H1 (cell line): ENCODE measurements at regions not wholly inside any gene's neighbourhood (a gene's known extent, or its start where the extent isn't known, plus 50 kb on each side); places are given as distances from the start of the nearest gene placed in this dataset.

ENCODE experiments used
- CTCF ChIA-PET: fragments of 300-600 bp; sonication (Branson Sonifier 250); formaldehyde crosslinking; loops from one replicate; lab custom pipeline; 2021; ENCODE audit not compliant: partially characterized antibody; lab: Charles Lee
- POLR2A ChIA-PET: fragments of 300-600 bp; sonication (Branson Sonifier 250); formaldehyde crosslinking; loops from one replicate; lab custom pipeline; 2021; ENCODE audit warnings: inconsistent platforms; ENCODE audit not compliant: partially characterized antibody; lab: Charles Lee
- DNase-seq, 2 experiments: peaks; one replicate each; pipeline versions ENCODE4 v3.0.0 to v3.0.0-alpha.2; 2010 to 2022; ENCODE audit warnings: low spot score in 2 of 2, low read depth in 1 of 2, mixed read lengths in 1 of 2
- FAIRE-seq: peaks from 2 replicates; lab custom pipeline; 2011; peaks lifted over from hg19 to GRCh38; lab: Jason Lieb, UNC
- H2AFZ ChIP-seq: 2 replicates; pipeline ENCODE4 v1.8.1; 2012; ENCODE audit warnings: low read length, inconsistent platforms
- H2AK5ac ChIP-seq: 2 replicates; pipeline ENCODE4 v1.6.1; 2013; ENCODE audit warnings: low read depth, low read length
- H2BK120ac ChIP-seq: replicated peaks from 2 replicates; pipeline ENCODE3; 2013; ENCODE audit warnings: low read depth, low read length, inconsistent platforms
- H2BK12ac ChIP-seq: 2 replicates; pipeline ENCODE4 v1.6.1; 2013; ENCODE audit warnings: low read depth, low read length
- H2BK15ac ChIP-seq: 2 replicates; pipeline ENCODE4 v1.6.1; 2013; ENCODE audit warnings: low read length
- H2BK20ac ChIP-seq: 2 replicates; pipeline ENCODE4 v1.6.1; 2013; ENCODE audit warnings: low read length
- H2BK5ac ChIP-seq: 2 replicates; pipeline ENCODE4 v1.6.1; 2013; ENCODE audit warnings: low read depth, low read length
- H3K14ac ChIP-seq: 2 replicates; pipeline ENCODE4 v1.6.1; 2013; ENCODE audit warnings: inconsistent platforms; ENCODE audit not compliant: insufficient read length
- H3K18ac ChIP-seq: 2 replicates; pipeline ENCODE4 v1.6.1; 2013; ENCODE audit warnings: low read length; ENCODE audit errors: extremely low read depth
- H3K23ac ChIP-seq: 2 replicates; pipeline ENCODE4 v1.6.1; 2013; ENCODE audit warnings: inconsistent platforms; ENCODE audit not compliant: insufficient read length
- H3K23me2 ChIP-seq: 2 replicates; pipeline ENCODE4 v1.6.1; 2013; ENCODE audit warnings: low read depth, low read length
- H3K27ac ChIP-seq: 2 replicates; pipeline ENCODE4 v1.6.1; 2011; ENCODE audit warnings: low read depth, low read length, inconsistent platforms
- H3K27me3 ChIP-seq, 4 experiments: replicated peaks in 1 of 4; 1 replicate in 1 of 4; 2 replicates in 3 of 4; pipeline versions ENCODE4 v1.6.1 to v1.8.1; 2011 to 2013; ENCODE audit warnings: low read length in 3 of 4, mild to moderate bottlenecking in 3 of 4, inconsistent platforms in 2 of 4, mixed read lengths in 2 of 4, moderate library complexity in 1 of 4; ENCODE audit not compliant: control insufficient read depth in 3 of 4, insufficient read depth in 3 of 4; ENCODE audit errors: extremely low read depth in 1 of 4
- H3K36me3 ChIP-seq, 4 experiments: 2 replicates each; pipeline versions ENCODE4 v1.6.1 to v1.8.1; 2011 to 2013; ENCODE audit warnings: mild to moderate bottlenecking in 4 of 4, low read length in 3 of 4, moderate library complexity in 2 of 4, control low read depth in 1 of 4, inconsistent platforms in 1 of 4; ENCODE audit not compliant: insufficient read depth in 4 of 4, control insufficient read depth in 2 of 4
- H3K4ac ChIP-seq: replicated peaks from 2 replicates; pipeline ENCODE3; 2013; ENCODE audit warnings: low read length, low read depth, mixed read lengths, inconsistent platforms; ENCODE audit not compliant: insufficient read length
- H3K4me1 ChIP-seq, 4 experiments: replicated peaks in 1 of 4; 1 replicate in 1 of 4; 2 replicates in 3 of 4; pipeline versions ENCODE4 v1.6.1 to v1.8.1; 2011 to 2013; ENCODE audit warnings: low read length in 3 of 4, inconsistent platforms in 2 of 4, mixed read lengths in 1 of 4; ENCODE audit not compliant: insufficient read depth in 4 of 4, control insufficient read depth in 3 of 4
- H3K4me2 ChIP-seq, 2 experiments: 2 replicates each; pipeline versions ENCODE4 v1.6.1 to v1.8.1; 2011 to 2013; ENCODE audit warnings: low read depth in 2 of 2, low read length in 2 of 2, control low read depth in 1 of 2, inconsistent platforms in 1 of 2, mild to moderate bottlenecking in 1 of 2; ENCODE audit not compliant: insufficient read depth in 1 of 2
- H3K4me3 ChIP-seq, 4 experiments: fragments of 200-600, 300-600 bp in 1 of 4; sonication (generic), shearing (Covaris generic), sonication (Bioruptor Twin) in 1 of 4; 2 replicates each; pipeline versions ENCODE4 v1.5.1 to v1.8.1; 2011 to 2016; ENCODE audit warnings: low read length in 4 of 4, low read depth in 3 of 4, control low read depth in 2 of 4, inconsistent platforms in 2 of 4, mild to moderate bottlenecking in 2 of 4, mixed read lengths in 1 of 4, moderate library complexity in 1 of 4; ENCODE audit not compliant: insufficient read depth in 2 of 4; ENCODE audit errors: extremely low read depth in 1 of 4
- H3K56ac ChIP-seq: replicated peaks from 2 replicates; pipeline ENCODE3; 2013; ENCODE audit warnings: low read depth, mild to moderate bottlenecking, mixed read lengths, low read length, inconsistent platforms; ENCODE audit not compliant: insufficient read length
- H3K79me1 ChIP-seq: 2 replicates; pipeline ENCODE4 v1.6.1; 2013; ENCODE audit warnings: low read depth, low read length, control low read depth
- H3K79me2 ChIP-seq, 2 experiments: 2 replicates each; pipeline versions ENCODE4 v1.6.1 to v1.8.1; 2012 to 2013; ENCODE audit warnings: low read length in 2 of 2, mild to moderate bottlenecking in 2 of 2, inconsistent platforms in 1 of 2; ENCODE audit not compliant: insufficient read depth in 2 of 2, control insufficient read depth in 1 of 2
- H3K9ac ChIP-seq, 4 experiments: replicated peaks in 1 of 4; 1 replicate in 1 of 4; 2 replicates in 3 of 4; pipeline versions ENCODE4 v1.6.1 to v1.8.1; 2011 to 2013; ENCODE audit warnings: low read depth in 3 of 4, low read length in 3 of 4, control low read depth in 2 of 4, mild to moderate bottlenecking in 2 of 4, moderate library complexity in 2 of 4, inconsistent platforms in 1 of 4; ENCODE audit errors: extremely low read depth in 1 of 4
- H3K9me3 ChIP-seq, 2 experiments: 2 replicates each; pipeline versions ENCODE4 v1.6.1 to v1.8.1; 2012 to 2013; ENCODE audit warnings: mild to moderate bottlenecking in 2 of 2, moderate library complexity in 2 of 2, control low read depth in 1 of 2, inconsistent platforms in 1 of 2, low read depth in 1 of 2, low read length in 1 of 2, mixed read lengths in 1 of 2; ENCODE audit not compliant: insufficient read depth in 2 of 2
- H4K20me1 ChIP-seq, 2 experiments: replicated peaks in 1 of 2; 2 replicates each; pipeline versions ENCODE3 to v1.8.1; 2011 to 2013; ENCODE audit warnings: inconsistent platforms in 2 of 2, low read length in 2 of 2, mild to moderate bottlenecking in 1 of 2; ENCODE audit not compliant: insufficient read depth in 2 of 2, control insufficient read depth in 1 of 2
- H4K5ac ChIP-seq: 2 replicates; pipeline ENCODE4 v1.6.1; 2013; ENCODE audit warnings: low read length, low read depth, mixed read lengths, inconsistent platforms; ENCODE audit not compliant: insufficient read length
- H4K8ac ChIP-seq: 2 replicates; pipeline ENCODE4 v1.8.0; 2013; ENCODE audit warnings: mild to moderate bottlenecking, moderate library complexity, low read length, inconsistent platforms; ENCODE audit not compliant: insufficient read depth; ENCODE audit errors: extremely low read depth
- H4K91ac ChIP-seq: replicated peaks from 2 replicates; pipeline ENCODE3; 2013; ENCODE audit warnings: low read length, mixed read lengths, inconsistent platforms; ENCODE audit not compliant: insufficient read length
- CEBPB ChIP-seq: IDR thresholded peaks from 2 replicates; pipeline ENCODE4 v1.6.1; 2012; ENCODE audit warnings: low read depth, low read length
- CHD2 ChIP-seq: IDR thresholded peaks from 2 replicates; pipeline ENCODE4 v1.6.1; 2012; ENCODE audit warnings: low read length, improper control_type of control experiment
- FOSL1 ChIP-seq: IDR thresholded peaks from 2 replicates; pipeline ENCODE4 v1.6.1; 2011; ENCODE audit warnings: mild to moderate bottlenecking, low read depth, low read length, moderate library complexity; ENCODE audit not compliant: insufficient read depth
- HDAC2 ChIP-seq, 2 experiments: fragments of 300-600 bp in 1 of 2; sonication (generic) in 1 of 2; IDR thresholded peaks; 2 replicates each; pipeline ENCODE4 v1.6.1; 2011 to 2012; ENCODE audit warnings: low read depth in 2 of 2, low read length in 2 of 2, mild to moderate bottlenecking in 2 of 2, moderate library complexity in 2 of 2, borderline replicate concordance in 1 of 2, inconsistent platforms in 1 of 2
- RBBP5 ChIP-seq: IDR thresholded peaks from 2 replicates; pipeline ENCODE4 v1.7.1; 2012; ENCODE audit warnings: low read depth, mild to moderate bottlenecking, inconsistent platforms, low read length, moderate library complexity, borderline replicate concordance
- RXRA ChIP-seq: IDR thresholded peaks from 2 replicates; pipeline ENCODE4 v1.6.1; 2011; ENCODE audit warnings: low read depth, mild to moderate bottlenecking, low read length, moderate library complexity; ENCODE audit not compliant: insufficient read depth
- SP2 ChIP-seq: IDR thresholded peaks from 2 replicates; pipeline ENCODE4 v1.6.1; 2012; ENCODE audit warnings: mild to moderate bottlenecking, low read length, inconsistent platforms
- SP4 ChIP-seq: IDR thresholded peaks from 2 replicates; pipeline ENCODE4 v1.6.1; 2012; ENCODE audit warnings: low read length, inconsistent platforms
- SRF ChIP-seq: IDR thresholded peaks from 2 replicates; pipeline ENCODE4 v1.6.1; 2011; ENCODE audit warnings: mild to moderate bottlenecking, low read depth, low read length, moderate library complexity
- WGBS, 2 experiments: shearing (Covaris generic) in 1 of 2; methylation state at CpG; one replicate each; pipeline versions ENCODE4 v1.1.6 to v1.1.7; 2013 to 2015; ENCODE audit warnings: low lambda C conversion rate in 2 of 2, mixed read lengths in 2 of 2, inconsistent platforms in 1 of 2, low coverage in 1 of 2, missing lambda C conversion rate in 1 of 2; ENCODE audit not compliant: insufficient replicate concordance in 2 of 2, insufficient coverage in 1 of 2, insufficient read length in 1 of 2; ENCODE audit errors: extremely low coverage in 1 of 2, missing lambda C conversion rate in 1 of 2; 5-methylcytosine and 5-hydroxymethylcytosine counted together
- TF ChIP-seq, protein P1 (sequence below): IDR thresholded peaks from 2 replicates; pipeline ENCODE4 v1.6.1; 2012; ENCODE audit warnings: inconsistent platforms

DNA sequence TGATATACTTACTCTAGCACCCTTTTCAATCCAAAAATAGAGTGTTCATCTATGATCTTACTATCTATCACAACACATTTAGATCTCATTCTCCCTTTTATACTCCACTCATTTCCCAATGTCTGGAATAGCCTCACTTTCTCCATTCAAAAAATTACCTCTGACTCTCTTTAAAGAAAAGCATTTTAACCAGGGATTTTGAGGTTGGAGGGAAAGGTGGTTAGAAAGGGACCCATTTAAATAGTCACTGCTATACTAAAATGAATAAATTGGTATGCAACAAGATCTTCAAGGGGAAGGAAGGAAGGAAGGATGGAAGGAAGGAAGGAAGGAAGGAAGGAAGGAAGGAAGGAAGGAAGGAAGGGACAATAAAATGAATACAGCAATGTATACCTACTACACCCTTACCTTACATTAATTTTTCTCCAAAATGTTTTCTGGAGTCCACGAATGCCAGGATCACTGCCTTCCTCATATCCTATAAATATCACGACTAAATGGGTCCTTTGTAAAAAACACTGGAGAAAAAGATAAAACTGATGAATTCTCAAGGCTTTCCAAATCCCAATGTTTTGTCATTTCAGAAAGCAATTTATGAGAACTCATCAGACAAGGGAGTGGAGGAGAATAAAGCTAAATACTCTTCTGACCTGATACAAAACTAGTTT is 202.7 kb downstream of the ZEB2 start:
- DNase-seq (no peak), FAIRE-seq (no peak)
- ChIA-PET POLR2A (no interaction called here), CTCF (interaction anchor here (1.2 to 1.6 kb wide), 2 partner anchors 155 to 186 kb away, joined by 3 to 4 read pairs; no protein-coding TSS in a partner anchor)
- H3K4me2 ChIP-seq, result no peak overlapping the region
- no peaks in the 10 kb centered on the region for H3K27me3 ChIP-seq
- no peaks in the 10 kb centered on the region for H3K4me1 ChIP-seq
- H2BK20ac ChIP-seq, result no peak overlapping the region
- no peak overlapping the region for H2BK120ac ChIP-seq
- H4K8ac ChIP-seq, result no peak overlapping the region
- H3K56ac ChIP-seq, result no peak overlapping the region
- no peak overlapping the region for H2BK12ac ChIP-seq
- no peak overlapping the region for H2AFZ ChIP-seq
- H3K23me2 ChIP-seq, result no peaks in the 10 kb centered on the region; the same call in 1 of the 2 replicates
- no peak overlapping the region for H3K27ac ChIP-seq
- H3K18ac ChIP-seq, result no peak overlapping the region
- peaks cover 0 to 8% (median 0%) of the 10 kb centered on the region in 4 experiments; a peak in 2 of 8 replicates for H3K36me3 ChIP-seq
- no peak overlapping the region for H4K91ac ChIP-seq
- H3K14ac ChIP-seq, result no peak overlapping the region
- WGBS, 2 experiments, result 83% methylated on average over 2 of the region's 2 CpGs; no CpG with 5 or more reads in 1 of the 2 experiments
- H3K23ac ChIP-seq, result no peak overlapping the region
- H2BK5ac ChIP-seq, result no peak overlapping the region
- H4K20me1 ChIP-seq, result no peaks in the 10 kb centered on the region
- H3K9ac ChIP-seq, result no peak overlapping the region
- H3K4ac ChIP-seq, result no peak overlapping the region
- peaks cover 8 to 10% of the 10 kb centered on the region in 2 experiments; a peak in 3 of 4 replicates for H3K9me3 ChIP-seq
- H4K5ac ChIP-seq, result no peak overlapping the region
- no peak overlapping the region for H2AK5ac ChIP-seq
- no peak overlapping the region for H3K4me3 ChIP-seq
- no peak overlapping the region for H2BK15ac ChIP-seq
- H3K79me1 ChIP-seq, result no peaks in the 10 kb centered on the region; the same call in 1 of the 2 replicates
- TF ChIP-seq FOSL1 (no peak), SP2 (no peak), CEBPB (no peak), SP4 (no peak), CHD2 (no peak), SRF (no peak), HDAC2 (IDR thresholded peaks at IDR 0.05; ENCODE audit: borderline replicate concordance in 1 of 2, low read depth in 2 of 2, low read length in 2 of 2) (no peak), RBBP5 (no peak), RXRA (no peak)
- TF ChIP-seq, protein P1, sequence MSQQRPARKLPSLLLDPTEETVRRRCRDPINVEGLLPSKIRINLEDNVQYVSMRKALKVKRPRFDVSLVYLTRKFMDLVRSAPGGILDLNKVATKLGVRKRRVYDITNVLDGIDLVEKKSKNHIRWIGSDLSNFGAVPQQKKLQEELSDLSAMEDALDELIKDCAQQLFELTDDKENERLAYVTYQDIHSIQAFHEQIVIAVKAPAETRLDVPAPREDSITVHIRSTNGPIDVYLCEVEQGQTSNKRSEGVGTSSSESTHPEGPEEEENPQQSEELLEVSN, result no peak
- peaks cover 0 to 7% of the 10 kb centered on the region in 2 experiments; a peak in 1 of 4 replicates for H3K79me2 ChIP-seq
